A673 (cell line): ENCODE measurements at regions not wholly inside any gene's neighbourhood (a gene's known extent, or its start where the extent isn't known, plus 50 kb on each side); places are given as distances from the start of the nearest gene placed in this dataset.

ENCODE experiments used
- CTCF ChIP-seq: fragments of 300-800, 200-600 bp; sonication (generic); conservative IDR thresholded peaks from 2 replicates; pipeline ENCODE4 v1.5.1; 2017; ENCODE audit warnings: low read depth, mild to moderate bottlenecking, antibody characterized with exemption, low read length, moderate library complexity, mixed read lengths
- EZH2 ChIP-seq: fragments of 200-600 bp; sonication (generic); IDR thresholded peaks from 2 replicates; pipeline ENCODE4 v1.6.1; 2017; ENCODE audit warnings: borderline replicate concordance, low read depth, mild to moderate bottlenecking, mixed read lengths, antibody characterized with exemption, low read length; ENCODE audit not compliant: poor library complexity, severe bottlenecking

GRCh38 chr3:13188181-13188779, 115.1 kb upstream of the IQSEC1 start:
- no peak for TF ChIP-seq CTCF
- TF ChIP-seq EZH2 = no peak
